PC-3 (cell line): ENCODE measurements at regions not wholly inside any gene's neighbourhood (a gene's known extent, or its start where the extent isn't known, plus 50 kb on each side); places are given as distances from the start of the nearest gene placed in this dataset.

Experiments used
- ATAC-seq: fragments of 200-7000 bp; cut with Tn5 transposase; 2 replicates; pipeline ENCODE4 v1.9.1; 2020; ENCODE audit warnings: mild to moderate bottlenecking, moderate library complexity
- BruUV-seq: library from RNA; stranded (reverse); fragments of 400-500 nt; replicated peaks from 2 replicates; lab custom pipeline; 2021; lab: Mats Ljungman, UMichigan
- CTCF ChIA-PET: fragments of 300-600 bp; sonication (Branson Sonifier 250); formaldehyde crosslinking; loops from one replicate; lab custom pipeline; 2022; ENCODE audit warnings: antibody characterized with exemption; lab: Charles Lee
- POLR2A ChIA-PET: fragments of 300-600 bp; sonication (Branson Sonifier 250); formaldehyde crosslinking; loops from one replicate; lab custom pipeline; 2022; ENCODE audit warnings: antibody characterized with exemption; ENCODE audit not compliant: unreplicated experiment; lab: Charles Lee
- DNase-seq: peaks from one replicate; pipeline ENCODE4 v3.0.0-alpha.2; 2015
- H2AFZ ChIP-seq: fragments of 300-600 bp; sonication (generic); 2 replicates; pipeline ENCODE4 v1.6.0; 2016; ENCODE audit warnings: antibody characterized with exemption, low read length
- H3F3A ChIP-seq: fragments of 300-600 bp; sonication (generic); one replicate; pipeline ENCODE4 v1.6.0; 2017; ENCODE audit warnings: antibody characterized with exemption, low read length, control low read depth, mild to moderate bottlenecking; ENCODE audit not compliant: unreplicated experiment
- H3K27ac ChIP-seq: fragments of 300-600 bp; sonication (generic); 2 replicates; pipeline ENCODE4 v1.5.1; 2016; ENCODE audit warnings: mild to moderate bottlenecking, low read length
- H3K27me3 ChIP-seq: fragments of 300-600 bp; sonication (generic); 2 replicates; pipeline ENCODE4 v1.6.1; 2016; ENCODE audit warnings: low read length, mixed read lengths
- H3K36me3 ChIP-seq: fragments of 300-600 bp; sonication (generic); 2 replicates; pipeline ENCODE4 v1.6.1; 2016; ENCODE audit warnings: low read depth, mixed run types, low read length, mixed read lengths
- H3K4me1 ChIP-seq: fragments of 300-600 bp; sonication (generic); 2 replicates; pipeline ENCODE4 v1.5.1; 2016; ENCODE audit warnings: low read length; ENCODE audit not compliant: insufficient read depth
- H3K4me2 ChIP-seq: fragments of 300-600 bp; sonication (generic); 2 replicates; pipeline ENCODE4 v1.6.0; 2016; ENCODE audit warnings: low read length
- H3K4me3 ChIP-seq: fragments of 300-600 bp; sonication (generic); 2 replicates; pipeline ENCODE4 v1.5.1; 2016; ENCODE audit warnings: mild to moderate bottlenecking, low read length, mixed read lengths
- H3K79me2 ChIP-seq: fragments of 300-600 bp; sonication (generic); 2 replicates; pipeline ENCODE4 v1.6.1; 2017; ENCODE audit warnings: low read length, mixed read lengths
- H3K9ac ChIP-seq: fragments of 300-600 bp; sonication (generic); 2 replicates; pipeline ENCODE4 v1.6.0; 2016; ENCODE audit warnings: mild to moderate bottlenecking, low read length
- H3K9me2 ChIP-seq: fragments of 300-600 bp; sonication (generic); replicated peaks from 2 replicates; pipeline ENCODE4 v1.6.1; 2016; ENCODE audit warnings: mixed run types, low read length, mixed read lengths
- H3K9me3 ChIP-seq: fragments of 300-600 bp; sonication (generic); 2 replicates; pipeline ENCODE4 v1.6.1; 2016; ENCODE audit warnings: low read length, mixed read lengths
- H4K20me1 ChIP-seq: fragments of 300-600 bp; sonication (generic); 2 replicates; pipeline ENCODE4 v1.6.1; 2016; ENCODE audit warnings: low read length, mixed read lengths
- EZH2 ChIP-seq: fragments of 300-600 bp; sonication (generic); IDR thresholded peaks from one replicate; pipeline ENCODE4 v1.6.1; 2017; ENCODE audit warnings: antibody characterized with exemption, mild to moderate bottlenecking, low read length; ENCODE audit not compliant: unreplicated experiment
- EZH2phosphoT487 ChIP-seq: fragments of 300-600 bp; sonication (generic); IDR thresholded peaks from 2 replicates; pipeline ENCODE4 v1.6.1; 2018; ENCODE audit warnings: mild to moderate bottlenecking, antibody characterized with exemption, low read length, borderline replicate concordance
- intact Hi-C: fragments of 100-400 bp; cut with micrococcal nuclease; formaldehyde crosslinking; loops from 2 replicates; pipeline ENCODE4 v1.9.0; 2023
- TF ChIP-seq, protein P1 (sequence below): fragments of 300-600 bp; sonication (generic); conservative IDR thresholded peaks from 2 replicates; pipeline ENCODE4 v1.5.1; 2017; ENCODE audit warnings: antibody characterized with exemption, low read depth, mild to moderate bottlenecking, low read length

DNA sequence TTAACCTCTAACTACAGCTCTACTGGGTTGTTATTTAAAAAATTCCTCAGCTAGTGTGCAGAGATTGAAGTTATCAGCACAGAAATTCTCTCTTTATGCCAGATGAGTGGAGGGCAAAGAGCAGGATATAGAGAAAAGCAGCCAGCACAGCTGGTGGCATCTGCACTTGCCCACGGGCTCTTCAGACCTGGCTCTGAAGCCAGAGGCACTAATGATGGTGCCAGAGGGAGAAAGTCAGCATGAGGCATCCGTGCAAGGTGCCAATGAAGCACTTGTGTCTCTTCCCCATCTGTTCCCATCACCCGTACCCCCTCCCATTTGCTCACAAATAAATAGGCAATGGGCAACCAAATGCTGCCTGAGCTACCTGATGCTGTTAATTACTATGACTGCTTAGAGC, 138.9 kb downstream of the OLFM4 start:
- POLR2A ChIA-PET = no interaction called here
- Histone ChIP-seq H3K79me2 (no peaks in the 10 kb centered on the region), H3K9ac (no peak overlapping the region), H4K20me1 (no peaks in the 10 kb centered on the region), H3K9me2 (no peaks in the 10 kb centered on the region), H3K4me3 (no peak overlapping the region), H3K36me3 (no peaks in the 10 kb centered on the region), H2AFZ (no peak overlapping the region), H3K27ac (no peak overlapping the region), H3K4me1 (no peaks in the 10 kb centered on the region), H3K9me3 (no peaks in the 10 kb centered on the region), H3F3A (no peaks in the 10 kb centered on the region), H3K4me2 (no peak overlapping the region), H3K27me3 (no peaks in the 10 kb centered on the region)
- CTCF ChIA-PET = no interaction called here
- no peak for TF ChIP-seq EZH2
- no peak for TF ChIP-seq EZH2phosphoT487
- TF ChIP-seq, protein P1, sequence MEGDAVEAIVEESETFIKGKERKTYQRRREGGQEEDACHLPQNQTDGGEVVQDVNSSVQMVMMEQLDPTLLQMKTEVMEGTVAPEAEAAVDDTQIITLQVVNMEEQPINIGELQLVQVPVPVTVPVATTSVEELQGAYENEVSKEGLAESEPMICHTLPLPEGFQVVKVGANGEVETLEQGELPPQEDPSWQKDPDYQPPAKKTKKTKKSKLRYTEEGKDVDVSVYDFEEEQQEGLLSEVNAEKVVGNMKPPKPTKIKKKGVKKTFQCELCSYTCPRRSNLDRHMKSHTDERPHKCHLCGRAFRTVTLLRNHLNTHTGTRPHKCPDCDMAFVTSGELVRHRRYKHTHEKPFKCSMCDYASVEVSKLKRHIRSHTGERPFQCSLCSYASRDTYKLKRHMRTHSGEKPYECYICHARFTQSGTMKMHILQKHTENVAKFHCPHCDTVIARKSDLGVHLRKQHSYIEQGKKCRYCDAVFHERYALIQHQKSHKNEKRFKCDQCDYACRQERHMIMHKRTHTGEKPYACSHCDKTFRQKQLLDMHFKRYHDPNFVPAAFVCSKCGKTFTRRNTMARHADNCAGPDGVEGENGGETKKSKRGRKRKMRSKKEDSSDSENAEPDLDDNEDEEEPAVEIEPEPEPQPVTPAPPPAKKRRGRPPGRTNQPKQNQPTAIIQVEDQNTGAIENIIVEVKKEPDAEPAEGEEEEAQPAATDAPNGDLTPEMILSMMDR = no peak
- DNase-seq (no peak), ATAC-seq (no peak)
- BruUV-seq = no TSS peak
- intact Hi-C loops = no loop called here

DNA sequence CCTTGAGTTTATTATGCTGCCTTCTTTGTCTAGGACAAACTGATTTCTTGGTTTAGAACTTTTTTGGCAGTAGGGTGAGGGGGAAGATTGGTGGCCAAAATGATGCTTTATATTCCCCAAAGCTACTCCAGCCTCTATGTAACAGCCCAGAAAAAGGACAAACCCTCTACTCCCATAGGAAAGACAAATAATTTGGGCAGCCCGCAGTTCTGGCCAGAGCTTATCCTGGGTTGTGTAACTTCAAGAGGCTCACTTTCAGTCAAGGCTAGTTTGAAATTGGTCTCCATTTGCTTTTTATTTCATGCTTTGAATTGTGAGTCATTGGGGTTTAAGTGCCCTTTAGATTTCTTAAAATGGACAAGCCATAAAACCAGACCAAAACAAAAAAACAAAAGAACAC, 142.3 kb downstream of the OLFM4 start:
- intact Hi-C loops = no loop called here
- Histone ChIP-seq H3K9me2 (no peaks in the 10 kb centered on the region), H3K27me3 (no peaks in the 10 kb centered on the region), H3K4me2 (no peak overlapping the region), H3F3A (no peaks in the 10 kb centered on the region), H3K4me1 (no peaks in the 10 kb centered on the region), H2AFZ (no peak overlapping the region), H3K4me3 (no peak overlapping the region), H3K9me3 (no peaks in the 10 kb centered on the region), H3K27ac (no peak overlapping the region), H4K20me1 (no peaks in the 10 kb centered on the region), H3K79me2 (no peaks in the 10 kb centered on the region), H3K36me3 (no peaks in the 10 kb centered on the region), H3K9ac (no peak overlapping the region)
- CTCF ChIA-PET = no interaction called here
- DNase-seq (no peak), ATAC-seq (no peak)
- TF ChIP-seq EZH2phosphoT487 (no peak), EZH2 (no peak)
- TF ChIP-seq, protein P1 = no peak
- no TSS peak for BruUV-seq
- POLR2A ChIA-PET = no interaction called here

DNA sequence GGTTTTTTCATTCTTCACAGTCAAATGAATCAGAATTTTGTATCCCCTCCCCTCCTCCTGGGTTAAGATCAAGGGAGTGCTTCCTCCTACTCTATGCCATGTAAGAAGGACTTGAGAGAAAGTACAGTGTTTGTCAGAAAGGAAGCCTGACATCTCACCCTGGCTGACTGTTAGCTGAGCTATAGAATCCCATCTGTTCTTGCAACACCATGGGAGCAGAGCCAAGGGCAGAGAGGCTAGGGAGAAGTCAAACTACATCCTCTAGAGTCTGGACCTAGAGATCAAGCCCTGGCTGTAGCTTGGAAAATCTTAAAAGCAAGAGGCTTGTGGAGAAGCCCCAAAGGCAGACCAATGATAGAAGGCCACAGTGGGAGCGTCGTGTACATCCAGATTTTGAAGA, 145.9 kb downstream of the OLFM4 start:
- Histone ChIP-seq H3K9me3 (no peaks in the 10 kb centered on the region), H4K20me1 (no peaks in the 10 kb centered on the region), H3K27me3 (no peaks in the 10 kb centered on the region), H3K36me3 (no peaks in the 10 kb centered on the region), H3K4me2 (no peak overlapping the region), H3K27ac (no peak overlapping the region), H3K4me1 (no peaks in the 10 kb centered on the region), H3K9me2 (no peaks in the 10 kb centered on the region), H2AFZ (no peak overlapping the region), H3K9ac (no peak overlapping the region), H3K4me3 (no peak overlapping the region), H3F3A (no peaks in the 10 kb centered on the region), H3K79me2 (no peaks in the 10 kb centered on the region)
- no peak for ATAC-seq
- intact Hi-C loops = no loop called here
- POLR2A ChIA-PET = no interaction called here
- BruUV-seq = no TSS peak
- CTCF ChIA-PET = no interaction called here
- DNase-seq = no peak
- TF ChIP-seq EZH2 (no peak), EZH2phosphoT487 (no peak)
- TF ChIP-seq, protein P1 = no peak
